HCT116 (cell line): ENCODE measurements at regions not wholly inside any gene's neighbourhood (a gene's known extent, or its start where the extent isn't known, plus 50 kb on each side); places are given as distances from the start of the nearest gene placed in this dataset.

Experiments
- ATAC-seq: fragments of 200-7000 bp; cut with Tn5 transposase; 2 replicates; pipeline ENCODE4 v1.9.1; 2020; ENCODE audit warnings: mild to moderate bottlenecking, moderate library complexity
- BruUV-seq: library from RNA; stranded (reverse); fragments of 400-500 nt; replicated peaks from 2 replicates; lab custom pipeline; 2021; lab: Mats Ljungman, UMichigan
- CTCF ChIA-PET: fragments of 300-600 bp; sonication (Branson Sonifier 250); formaldehyde crosslinking; loops from one replicate; lab custom pipeline; 2021; ENCODE audit warnings: antibody characterized with exemption; lab: Charles Lee
- POLR2A ChIA-PET: fragments of 300-600, 350-600 bp; sonication (Branson Sonifier 250); formaldehyde crosslinking; loops from one replicate; lab custom pipeline; 2021; ENCODE audit warnings: antibody characterized with exemption; lab: Charles Lee
- RAD21 ChIA-PET, 2 experiments: fragments of 300-600 bp; sonication (Branson Sonifier 250); formaldehyde crosslinking; loops; one replicate each; lab custom pipeline; 2023; ENCODE audit warnings: low total read pairs in 2 of 2; ENCODE audit not compliant: uncharacterized antibody in 2 of 2, unreplicated experiment in 2 of 2, low non-redundant PET in 1 of 2; lab: Charles Lee
- DNase-seq: peaks from one replicate; pipeline ENCODE4 v3.0.0-alpha.2; 2010; ENCODE audit warnings: low read depth, low spot score
- H2AFZ ChIP-seq: fragments of 200-600 bp; shearing (Covaris generic), sonication (generic); 2 replicates; pipeline ENCODE4 v1.6.1; 2017; ENCODE audit warnings: low read depth, mixed run types, mixed read lengths, antibody characterized with exemption, low read length; ENCODE audit not compliant: poor library complexity, severe bottlenecking
- H3K27ac ChIP-seq: 2 replicates; pipeline ENCODE4 v1.5.1; 2012; ENCODE audit warnings: low read depth, low read length
- H3K27me3 ChIP-seq: fragments of 200-600 bp; sonication (generic); 2 replicates; pipeline ENCODE4 v1.6.1; 2016; ENCODE audit warnings: mixed run types, low read length, mixed read lengths; ENCODE audit not compliant: insufficient read depth
- H3K36me3 ChIP-seq, 2 experiments: fragments of 200-500 bp in 1 of 2; fragments of 200-600 bp in 1 of 2; sonication (Bioruptor generic) in 1 of 2; sonication (generic) in 1 of 2; 2 replicates each; pipeline versions ENCODE4 v1.5.1 to v1.6.1; 2014 to 2016; ENCODE audit warnings: low read length in 2 of 2, inconsistent platforms in 1 of 2, mixed read lengths in 1 of 2, mixed run types in 1 of 2; ENCODE audit not compliant: insufficient read depth in 2 of 2, control insufficient read depth in 1 of 2
- H3K4me1 ChIP-seq, 2 experiments: fragments of 200-600 bp in 1 of 2; sonication (generic) in 1 of 2; 2 replicates each; pipeline versions ENCODE4 v1.5.1 to v1.6.1; 2012 to 2017; ENCODE audit warnings: low read length in 2 of 2, inconsistent platforms in 1 of 2, mild to moderate bottlenecking in 1 of 2, mixed read lengths in 1 of 2, mixed run types in 1 of 2, moderate library complexity in 1 of 2; ENCODE audit not compliant: insufficient read depth in 2 of 2, control insufficient read depth in 1 of 2
- H3K4me2 ChIP-seq: fragments of 200-600 bp; sonication (generic); 2 replicates; pipeline ENCODE4 v1.6.1; 2017; ENCODE audit warnings: mixed run types, low read length, mixed read lengths
- H3K4me3 ChIP-seq, 2 experiments: fragments of 200-600 bp in 1 of 2; sonication (generic) in 1 of 2; replicated peaks in 1 of 2; 2 replicates each; pipeline ENCODE4 v1.5.1; 2011 to 2016; ENCODE audit warnings: low read length in 2 of 2, control low read depth in 1 of 2, low read depth in 1 of 2, mild to moderate bottlenecking in 1 of 2, mixed read lengths in 1 of 2, mixed run types in 1 of 2
- H3K79me2 ChIP-seq: fragments of 200-600 bp; sonication (generic); 2 replicates; pipeline ENCODE4 v1.6.1; 2017; ENCODE audit warnings: mild to moderate bottlenecking, mixed run types, low read length, moderate library complexity, mixed read lengths; ENCODE audit not compliant: insufficient read depth
- H3K9ac ChIP-seq: fragments of 200-600 bp; sonication (generic); 2 replicates; pipeline ENCODE4 v1.6.1; 2016; ENCODE audit warnings: low read length, mixed read lengths
- H3K9me2 ChIP-seq: fragments of 200-600 bp; sonication (generic), shearing (Covaris generic); 2 replicates; pipeline ENCODE4 v1.6.1; 2017; ENCODE audit warnings: mixed run types, mild to moderate bottlenecking, moderate library complexity; ENCODE audit not compliant: insufficient read depth
- H3K9me3 ChIP-seq, 2 experiments: fragments of 200-500 bp in 1 of 2; fragments of 200-600 bp in 1 of 2; sonication (Bioruptor generic) in 1 of 2; sonication (generic) in 1 of 2; 2 replicates each; pipeline ENCODE4 v1.6.1; 2014 to 2017; ENCODE audit warnings: low read length in 2 of 2, mixed read lengths in 2 of 2, inconsistent platforms in 1 of 2, low read depth in 1 of 2, mild to moderate bottlenecking in 1 of 2, mixed run types in 1 of 2, moderate library complexity in 1 of 2; ENCODE audit not compliant: control insufficient read depth in 1 of 2, insufficient read depth in 1 of 2
- H4K20me1 ChIP-seq: fragments of 200-600 bp; sonication (generic), shearing (Covaris generic); 2 replicates; pipeline ENCODE4 v1.6.1; 2017; ENCODE audit warnings: mixed run types, mild to moderate bottlenecking, moderate library complexity; ENCODE audit not compliant: insufficient read depth
- EGR1 ChIP-seq: IDR thresholded peaks from 2 replicates; pipeline ENCODE4 v1.6.1; 2012; ENCODE audit warnings: low read depth
- EZH2 ChIP-seq: fragments of 200-600 bp; sonication (generic); IDR thresholded peaks from 2 replicates; pipeline ENCODE4 v1.6.1; 2017; ENCODE audit warnings: antibody characterized with exemption, mixed run types
- EZH2phosphoT487 ChIP-seq: fragments of 200-600 bp; IDR thresholded peaks from 2 replicates; pipeline ENCODE4 v1.6.1; 2018; ENCODE audit warnings: antibody characterized with exemption, borderline replicate concordance
- FOSL1 ChIP-seq: IDR thresholded peaks from 2 replicates; pipeline ENCODE4 v1.6.1; 2012; ENCODE audit warnings: low read depth
- JUND ChIP-seq: IDR thresholded peaks from 2 replicates; pipeline ENCODE4 v1.6.1; 2012
- SP1 ChIP-seq: IDR thresholded peaks from 2 replicates; pipeline ENCODE4 v1.6.1; 2012; ENCODE audit warnings: low read depth
- TCF7L2 ChIP-seq: IDR thresholded peaks from 2 replicates; pipeline ENCODE4 v1.7.0; 2011; ENCODE audit warnings: borderline replicate concordance, inconsistent platforms; ENCODE audit not compliant: insufficient read depth, insufficient read length; ENCODE audit errors: extremely low read depth
- ZNF274 ChIP-seq: fragments of 200-500 bp; sonication (Bioruptor generic); IDR thresholded peaks from 2 replicates; pipeline ENCODE4 v1.6.1; 2014; ENCODE audit warnings: mild to moderate bottlenecking, low read depth, low read length, inconsistent platforms
- intact Hi-C: fragments of 100-400 bp; cut with micrococcal nuclease; formaldehyde crosslinking; loops from 2 replicates; pipeline ENCODE4 v1.10.0; 2022
- TF ChIP-seq, protein P1 (sequence below), 3 experiments: fragments of 200-600 bp in 1 of 3; sonication (generic) in 1 of 3; IDR thresholded peaks in 2 of 3; conservative IDR thresholded peaks in 1 of 3; 2 replicates each; pipeline ENCODE4 v1.5.1; 2012 to 2017; ENCODE audit warnings: low read depth in 2 of 3, low read length in 2 of 3, antibody characterized with exemption in 1 of 3, borderline replicate concordance in 1 of 3, control low read depth in 1 of 3, mild to moderate bottlenecking in 1 of 3, mixed read lengths in 1 of 3, mixed run types in 1 of 3, moderate library complexity in 1 of 3; ENCODE audit not compliant: insufficient read depth in 1 of 3
- TF ChIP-seq, protein P2 (sequence below): IDR thresholded peaks from 2 replicates; pipeline ENCODE4 v1.6.1; 2012; ENCODE audit warnings: low read depth

DNA sequence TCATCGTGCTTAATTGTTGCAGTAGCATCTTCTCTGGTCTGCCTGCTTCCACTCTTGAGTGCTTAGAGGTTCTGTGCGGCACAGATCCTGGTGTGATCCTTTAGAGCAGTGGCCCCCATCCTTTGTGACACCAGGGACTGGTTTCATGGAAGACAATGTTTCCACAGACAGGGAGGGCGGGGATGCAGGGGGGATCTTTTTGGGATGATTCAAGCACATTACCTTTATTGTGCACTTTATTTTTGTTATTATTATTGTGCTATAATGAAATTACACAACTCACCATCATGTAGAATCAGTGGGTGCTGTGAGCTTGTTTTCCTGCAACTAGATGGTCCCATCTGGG, 76.8 kb upstream of the SHANK2 start:
- TF ChIP-seq, protein P1, sequence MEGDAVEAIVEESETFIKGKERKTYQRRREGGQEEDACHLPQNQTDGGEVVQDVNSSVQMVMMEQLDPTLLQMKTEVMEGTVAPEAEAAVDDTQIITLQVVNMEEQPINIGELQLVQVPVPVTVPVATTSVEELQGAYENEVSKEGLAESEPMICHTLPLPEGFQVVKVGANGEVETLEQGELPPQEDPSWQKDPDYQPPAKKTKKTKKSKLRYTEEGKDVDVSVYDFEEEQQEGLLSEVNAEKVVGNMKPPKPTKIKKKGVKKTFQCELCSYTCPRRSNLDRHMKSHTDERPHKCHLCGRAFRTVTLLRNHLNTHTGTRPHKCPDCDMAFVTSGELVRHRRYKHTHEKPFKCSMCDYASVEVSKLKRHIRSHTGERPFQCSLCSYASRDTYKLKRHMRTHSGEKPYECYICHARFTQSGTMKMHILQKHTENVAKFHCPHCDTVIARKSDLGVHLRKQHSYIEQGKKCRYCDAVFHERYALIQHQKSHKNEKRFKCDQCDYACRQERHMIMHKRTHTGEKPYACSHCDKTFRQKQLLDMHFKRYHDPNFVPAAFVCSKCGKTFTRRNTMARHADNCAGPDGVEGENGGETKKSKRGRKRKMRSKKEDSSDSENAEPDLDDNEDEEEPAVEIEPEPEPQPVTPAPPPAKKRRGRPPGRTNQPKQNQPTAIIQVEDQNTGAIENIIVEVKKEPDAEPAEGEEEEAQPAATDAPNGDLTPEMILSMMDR (IDR thresholded peaks at IDR 0.05 in 2 of 3, conservative IDR thresholded peaks at IDR 0.05 in 1 of 3; ENCODE audit: borderline replicate concordance in 1 of 3, insufficient read depth in 1 of 3, low read depth in 2 of 3, low read length in 2 of 3): peak in 1 of 3 experiments; percentile 40; a peak in 2 of 6 replicates
- no peak for TF ChIP-seq ZNF274
- H3K9me2 ChIP-seq: no peaks in the 10 kb centered on the region
- H2AFZ ChIP-seq: no peak overlapping the region
- H3K4me3 ChIP-seq: no peak overlapping the region
- intact Hi-C loops: loop anchor here (1.0 kb wide), 1 partner anchor 209 kb away; no protein-coding TSS in a partner anchor
- peaks cover 0 to 7% of the 10 kb centered on the region in 2 experiments; a peak in 2 of 4 replicates for H3K9me3 ChIP-seq
- no peaks in the 10 kb centered on the region for H3K36me3 ChIP-seq
- RAD21 ChIA-PET: no interaction called here
- H3K79me2 ChIP-seq: no peaks in the 10 kb centered on the region
- ATAC-seq (peak; percentile 78), DNase-seq (no peak)
- H3K4me1 ChIP-seq: no peaks in the 10 kb centered on the region
- H3K27ac ChIP-seq: no peak overlapping the region
- CTCF ChIA-PET: interaction anchor here (1.0 to 2.6 kb wide), 3 partner anchors 149 to 242 kb away, joined by 3 to 26 read pairs (median 12); no protein-coding TSS in a partner anchor
- POLR2A ChIA-PET: no interaction called here
- no peaks in the 10 kb centered on the region for H3K27me3 ChIP-seq
- no TSS peak for BruUV-seq
- H3K4me2 ChIP-seq: no peak overlapping the region
- H3K9ac ChIP-seq: no peak overlapping the region
- H4K20me1 ChIP-seq: no peaks in the 10 kb centered on the region

DNA sequence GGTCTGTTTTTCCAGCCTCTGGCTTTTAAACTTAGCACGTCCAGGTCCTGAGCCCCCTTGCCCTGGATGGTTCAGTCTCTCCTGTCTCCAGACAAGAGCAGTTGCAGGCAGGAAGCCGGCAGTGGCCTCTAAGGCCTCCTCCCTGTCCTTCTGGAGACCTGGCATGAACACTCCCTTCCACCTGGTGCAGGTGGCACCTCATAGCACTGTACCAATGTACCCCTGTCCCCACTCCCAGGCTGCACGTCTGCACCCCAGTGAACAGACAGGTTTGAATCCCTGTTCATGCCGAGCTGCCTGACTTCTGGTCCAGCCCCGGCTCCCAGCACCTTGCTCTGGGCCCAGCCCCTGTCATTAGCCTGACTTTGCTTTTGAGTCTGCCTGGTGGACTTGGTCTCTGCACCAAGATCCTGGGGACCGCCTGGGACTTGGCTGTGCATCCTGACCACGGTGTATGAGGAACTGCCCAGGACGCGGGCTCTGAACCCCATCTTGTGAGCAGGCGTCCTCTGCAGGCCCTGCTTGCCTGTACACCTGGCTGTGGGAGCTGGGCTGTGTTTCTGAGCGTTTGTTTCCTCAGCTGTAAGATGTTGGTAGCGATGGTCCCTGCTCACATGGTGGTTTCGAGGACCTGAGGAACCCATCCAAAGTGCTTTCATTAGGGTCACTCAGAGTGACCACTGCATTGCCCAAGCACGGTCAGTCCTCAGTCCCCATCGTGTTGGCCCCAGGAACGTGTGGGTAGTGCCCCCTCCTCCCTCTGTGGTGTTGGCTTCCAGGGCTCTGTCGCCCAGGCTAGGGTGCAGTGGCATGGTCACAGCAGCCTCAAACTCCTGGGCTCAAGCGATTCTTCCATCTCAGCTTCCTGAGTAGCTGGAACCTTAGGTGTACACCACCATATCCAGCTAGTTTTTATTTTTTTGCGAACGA, 75.0 kb upstream of the SHANK2 start:
- H3K9me3 ChIP-seq: no peaks in the 10 kb centered on the region
- ATAC-seq (no peak), DNase-seq (no peak)
- H3K27ac ChIP-seq: no peak overlapping the region
- H3K4me2 ChIP-seq: no peak overlapping the region
- H3K9me2 ChIP-seq: no peaks in the 10 kb centered on the region
- H3K4me3 ChIP-seq: no peak overlapping the region
- H2AFZ ChIP-seq: no peak overlapping the region
- no peaks in the 10 kb centered on the region for H3K36me3 ChIP-seq
- CTCF ChIA-PET: interaction anchor here (0.7 to 2.6 kb wide), 3 partner anchors 125 to 240 kb away, joined by 3 to 26 read pairs (median 12); partner anchors contain the start of gene NADSYN1
- no peaks in the 10 kb centered on the region for H3K27me3 ChIP-seq
- no peaks in the 10 kb centered on the region for H4K20me1 ChIP-seq
- H3K9ac ChIP-seq: no peak overlapping the region
- POLR2A ChIA-PET: no interaction called here
- intact Hi-C loops: no loop called here
- H3K4me1 ChIP-seq: no peaks in the 10 kb centered on the region
- no TSS peak for BruUV-seq
- TF ChIP-seq EZH2: no peak
- TF ChIP-seq, protein P2, sequence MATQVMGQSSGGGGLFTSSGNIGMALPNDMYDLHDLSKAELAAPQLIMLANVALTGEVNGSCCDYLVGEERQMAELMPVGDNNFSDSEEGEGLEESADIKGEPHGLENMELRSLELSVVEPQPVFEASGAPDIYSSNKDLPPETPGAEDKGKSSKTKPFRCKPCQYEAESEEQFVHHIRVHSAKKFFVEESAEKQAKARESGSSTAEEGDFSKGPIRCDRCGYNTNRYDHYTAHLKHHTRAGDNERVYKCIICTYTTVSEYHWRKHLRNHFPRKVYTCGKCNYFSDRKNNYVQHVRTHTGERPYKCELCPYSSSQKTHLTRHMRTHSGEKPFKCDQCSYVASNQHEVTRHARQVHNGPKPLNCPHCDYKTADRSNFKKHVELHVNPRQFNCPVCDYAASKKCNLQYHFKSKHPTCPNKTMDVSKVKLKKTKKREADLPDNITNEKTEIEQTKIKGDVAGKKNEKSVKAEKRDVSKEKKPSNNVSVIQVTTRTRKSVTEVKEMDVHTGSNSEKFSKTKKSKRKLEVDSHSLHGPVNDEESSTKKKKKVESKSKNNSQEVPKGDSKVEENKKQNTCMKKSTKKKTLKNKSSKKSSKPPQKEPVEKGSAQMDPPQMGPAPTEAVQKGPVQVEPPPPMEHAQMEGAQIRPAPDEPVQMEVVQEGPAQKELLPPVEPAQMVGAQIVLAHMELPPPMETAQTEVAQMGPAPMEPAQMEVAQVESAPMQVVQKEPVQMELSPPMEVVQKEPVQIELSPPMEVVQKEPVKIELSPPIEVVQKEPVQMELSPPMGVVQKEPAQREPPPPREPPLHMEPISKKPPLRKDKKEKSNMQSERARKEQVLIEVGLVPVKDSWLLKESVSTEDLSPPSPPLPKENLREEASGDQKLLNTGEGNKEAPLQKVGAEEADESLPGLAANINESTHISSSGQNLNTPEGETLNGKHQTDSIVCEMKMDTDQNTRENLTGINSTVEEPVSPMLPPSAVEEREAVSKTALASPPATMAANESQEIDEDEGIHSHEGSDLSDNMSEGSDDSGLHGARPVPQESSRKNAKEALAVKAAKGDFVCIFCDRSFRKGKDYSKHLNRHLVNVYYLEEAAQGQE: no peak
- no peak for TF ChIP-seq JUND
- no peak for TF ChIP-seq TCF7L2
- no peak for TF ChIP-seq EGR1
- TF ChIP-seq FOSL1: no peak
- no peak for TF ChIP-seq SP1
- no peak for TF ChIP-seq EZH2phosphoT487
- RAD21 ChIA-PET: no interaction called here
- no peaks in the 10 kb centered on the region for H3K79me2 ChIP-seq
